ENCODE measurements at regions not wholly inside any gene's neighbourhood (a gene's known extent, or its start where the extent isn't known, plus 50 kb on each side); places are given as distances from the start of the nearest gene placed in this dataset.

DNA sequence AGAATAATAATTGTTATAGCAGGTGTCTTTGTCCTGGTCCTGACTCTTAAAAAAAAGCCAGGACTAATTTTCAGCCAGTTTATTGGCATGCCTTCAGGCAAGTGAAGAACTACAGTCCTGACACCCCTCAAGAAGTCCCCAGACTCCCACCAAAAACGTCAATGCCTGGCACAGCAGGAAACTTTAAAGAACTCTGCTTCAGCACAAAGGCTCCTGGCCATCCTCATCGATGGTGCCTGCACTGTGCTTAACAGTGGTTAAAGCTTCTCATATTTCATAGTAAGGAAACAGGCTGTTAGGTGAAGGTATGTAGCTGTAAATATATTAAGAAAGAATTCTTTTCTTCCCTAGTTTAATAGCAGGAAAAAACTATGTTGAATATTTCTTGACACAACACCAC is 280.1 kb upstream of the PUM3 start:
- Histone ChIP-seq H3K4me3 (ENCODE audit: low read depth, low read length) (no peak overlapping the region), H3K36me3 (ENCODE audit: control insufficient read depth, insufficient read depth, low read length) (no peaks in the 10 kb centered on the region), H3K27me3 (ENCODE audit: control insufficient read depth, insufficient read depth, low read length) (no peaks in the 10 kb centered on the region)
- DNase-seq (ENCODE audit: low read depth): no peak
- no peak for FAIRE-seq
- TF ChIP-seq CTCF (IDR thresholded peaks at IDR 0.05; ENCODE audit: insufficient read depth, low read length, severe bottlenecking): no peak

- Histone ChIP-seq H3K36me3 (ENCODE audit: control insufficient read depth, insufficient read depth, low read length) (no peaks in the 10 kb centered on the region), H3K27me3 (ENCODE audit: control insufficient read depth, insufficient read depth, low read length) (no peaks in the 10 kb centered on the region), H3K4me3 (ENCODE audit: low read depth, low read length) (no peak overlapping the region)
- peak; percentile 65 for DNase-seq (ENCODE audit: low read depth)
- no peak for TF ChIP-seq CTCF (IDR thresholded peaks at IDR 0.05; ENCODE audit: insufficient read depth, low read length, severe bottlenecking)
- FAIRE-seq: no peak
These were observed 274.2 kb upstream of the PUM3 start for GRCh38 chr9:3118081-3118480.

GRCh38 chr9:3099646-3100045 is 255.8 kb upstream of the PUM3 start:
- DNase-seq (ENCODE audit: low read depth) (no peak), FAIRE-seq (no peak)
- no peak for TF ChIP-seq CTCF (IDR thresholded peaks at IDR 0.05; ENCODE audit: insufficient read depth, low read length, severe bottlenecking)
- Histone ChIP-seq H3K4me3 (ENCODE audit: low read depth, low read length) (no peak overlapping the region), H3K36me3 (ENCODE audit: control insufficient read depth, insufficient read depth, low read length) (no peaks in the 10 kb centered on the region), H3K27me3 (ENCODE audit: control insufficient read depth, insufficient read depth, low read length) (no peaks in the 10 kb centered on the region)

GRCh38 chr9:3088219-3088618 is 244.3 kb upstream of the PUM3 start:
- Histone ChIP-seq H3K4me3 (ENCODE audit: low read depth, low read length) (no peak overlapping the region), H3K27me3 (ENCODE audit: control insufficient read depth, insufficient read depth, low read length) (no peaks in the 10 kb centered on the region), H3K36me3 (ENCODE audit: control insufficient read depth, insufficient read depth, low read length) (no peaks in the 10 kb centered on the region)
- FAIRE-seq (no peak), DNase-seq (ENCODE audit: low read depth) (no peak)
- no peak for TF ChIP-seq CTCF (IDR thresholded peaks at IDR 0.05; ENCODE audit: insufficient read depth, low read length, severe bottlenecking)

- H3K36me3 ChIP-seq (ENCODE audit: control insufficient read depth, insufficient read depth, low read length): no peaks in the 10 kb centered on the region
- no peak for DNase-seq (ENCODE audit: low read depth)
These were observed 243.8 kb upstream of the PUM3 start for GRCh38 chr9:3087697-3088096.

More at GRCh38 chr9:3087697-3088096, 243.8 kb upstream of the PUM3 start:
- TF ChIP-seq CTCF (IDR thresholded peaks at IDR 0.05; ENCODE audit: insufficient read depth, low read length, severe bottlenecking): no peak
- Histone ChIP-seq H3K4me3 (ENCODE audit: low read depth, low read length) (no peak overlapping the region), H3K27me3 (ENCODE audit: control insufficient read depth, insufficient read depth, low read length) (no peaks in the 10 kb centered on the region)
- no peak for FAIRE-seq
